ENCODE measurements at regions not wholly inside any gene's neighbourhood (a gene's known extent, or its start where the extent isn't known, plus 50 kb on each side); places are given as distances from the start of the nearest gene placed in this dataset.

DNA sequence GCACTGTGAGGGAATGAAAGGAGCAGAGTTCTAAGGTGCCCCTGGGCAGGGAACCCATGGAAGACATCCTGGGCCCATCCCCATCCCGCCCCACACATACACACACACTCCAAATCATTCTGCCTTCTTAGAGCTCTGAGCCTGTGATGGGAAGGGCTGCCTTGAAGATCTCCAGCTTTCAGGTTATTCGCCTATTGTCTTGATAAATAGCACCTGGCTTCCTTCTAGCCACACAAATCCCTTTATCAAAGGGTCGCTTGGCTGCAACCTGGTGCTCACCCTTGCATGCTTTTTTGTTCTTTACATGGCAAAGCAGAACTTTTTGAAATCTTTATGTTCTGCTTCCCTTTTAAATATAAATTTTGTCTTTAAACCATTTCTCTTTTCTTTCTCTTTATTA, 112.2 kb upstream of the TMTC1 start:
- Mint-ChIP-seq H3K36me3 (no peaks in the 10 kb centered on the region), H3K27me3 (ENCODE audit: low read depth in 3 of 3) (peaks cover 0 to 1% (median 0%) of the 10 kb centered on the region in 3 donors), H3K4me1 (no peaks in the 10 kb centered on the region), H3K9me3 (peaks cover 0 to 2% (median 0%) of the 10 kb centered on the region in 7 donors), H3K27ac (no peak overlapping the region), H3K4me3 (no peak overlapping the region)
- no peaks in the 10 kb centered on the region for H3K79me2 ChIP-seq (ENCODE audit: insufficient read depth, low read length)
- TF ChIP-seq CTCF (IDR thresholded peaks at IDR 0.05) = no peak
- H3K27ac ChIP-seq (ENCODE audit: low read depth in 1 of 2, low read length in 2 of 2) = no peak overlapping the region
- no peaks in the 10 kb centered on the region for H3K27me3 ChIP-seq (ENCODE audit: control insufficient read depth in 2 of 2, insufficient read depth in 2 of 2, low read length in 2 of 2)
- no peaks in the 10 kb centered on the region for H3K9me3 ChIP-seq (replicated peaks in 1 of 2; ENCODE audit: control insufficient read depth in 1 of 2, insufficient read depth in 1 of 2, low read length in 2 of 2)
- no peak for DNase-seq
- no peak overlapping the region for H2AFZ ChIP-seq (ENCODE audit: insufficient read depth, low read depth, low read length, poor library complexity, severe bottlenecking)
- no peak overlapping the region for H3K4me2 ChIP-seq (replicated peaks; ENCODE audit: extremely low read depth, low read length, poor library complexity, severe bottlenecking)
- no peak overlapping the region for H3K9ac ChIP-seq (ENCODE audit: insufficient read depth, low read length, poor library complexity, severe bottlenecking)
- H3K4me1 ChIP-seq (ENCODE audit: control insufficient read depth in 1 of 2, insufficient read depth in 2 of 2, low read length in 2 of 2) = no peaks in the 10 kb centered on the region
- H3K4me3 ChIP-seq (replicated peaks in 1 of 3; ENCODE audit: low read depth in 2 of 3, low read length in 3 of 3) = no peak overlapping the region
- intact Hi-C loops (cut with micrococcal nuclease) = no loop called here
- H3K36me3 ChIP-seq (replicated peaks in 1 of 2; ENCODE audit: control insufficient read depth in 1 of 2, insufficient read depth in 2 of 2, low read length in 2 of 2) = no peaks in the 10 kb centered on the region
- 50% methylated on average over 1 of the region's 3 CpGs for WGBS (ENCODE audit: insufficient coverage)
- H4K20me1 ChIP-seq (ENCODE audit: insufficient read depth, low read length) = no peaks in the 10 kb centered on the region

- Histone ChIP-seq H3K79me2 (ENCODE audit: insufficient read depth, low read length) (no peaks in the 10 kb centered on the region), H3K4me2 (replicated peaks; ENCODE audit: extremely low read depth, low read length, poor library complexity, severe bottlenecking) (no peak overlapping the region), H2AFZ (ENCODE audit: insufficient read depth, low read depth, low read length, poor library complexity, severe bottlenecking) (no peak overlapping the region), H3K27me3 (ENCODE audit: control insufficient read depth in 2 of 2, insufficient read depth in 2 of 2, low read length in 2 of 2) (no peaks in the 10 kb centered on the region), H3K9ac (ENCODE audit: insufficient read depth, low read length, poor library complexity, severe bottlenecking) (no peak overlapping the region), H3K4me3 (replicated peaks in 1 of 3; ENCODE audit: low read depth in 2 of 3, low read length in 3 of 3) (no peak overlapping the region), H3K9me3 (replicated peaks in 1 of 2; ENCODE audit: control insufficient read depth in 1 of 2, insufficient read depth in 1 of 2, low read length in 2 of 2) (peaks cover 0 to 4% of the 10 kb centered on the region in 2 donors), H4K20me1 (ENCODE audit: insufficient read depth, low read length) (no peaks in the 10 kb centered on the region), H3K27ac (ENCODE audit: low read depth in 1 of 2, low read length in 2 of 2) (no peak overlapping the region), H3K36me3 (replicated peaks in 1 of 2; ENCODE audit: control insufficient read depth in 1 of 2, insufficient read depth in 2 of 2, low read length in 2 of 2) (no peaks in the 10 kb centered on the region), H3K4me1 (ENCODE audit: control insufficient read depth in 1 of 2, insufficient read depth in 2 of 2, low read length in 2 of 2) (no peaks in the 10 kb centered on the region)
- intact Hi-C loops (cut with micrococcal nuclease) = no loop called here
- Mint-ChIP-seq H3K4me1 (no peaks in the 10 kb centered on the region), H3K27me3 (ENCODE audit: low read depth in 3 of 3) (peaks cover 0 to 1% (median 1%) of the 10 kb centered on the region in 3 donors), H3K9me3 (peaks cover 0 to 6% (median 3%) of the 10 kb centered on the region in 7 donors), H3K36me3 (no peaks in the 10 kb centered on the region), H3K4me3 (no peak overlapping the region), H3K27ac (no peak overlapping the region)
- TF ChIP-seq CTCF (IDR thresholded peaks at IDR 0.05) = no peak
- no CpG with 5 or more reads among the region's 3 CpGs for WGBS (ENCODE audit: insufficient coverage)
- DNase-seq = no peak
Measured at GRCh38 chr12:29893002-29893401, 109.3 kb upstream of the TMTC1 start.
